HuH-7 (cell line): ENCODE measurements at regions not wholly inside any gene's neighbourhood (a gene's known extent, or its start where the extent isn't known, plus 50 kb on each side); places are given as distances from the start of the nearest gene placed in this dataset.

Experiments
- DNase-seq: peaks from one replicate; pipeline ENCODE4 v3.0.0; 2011; ENCODE audit warnings: low spot score

GRCh38 chr1:172980971-172981370, 69.8 kb downstream of the TNFSF18 start:
- no peak for DNase-seq
